ENCODE measurements at regions not wholly inside any gene's neighbourhood (a gene's known extent, or its start where the extent isn't known, plus 50 kb on each side); places are given as distances from the start of the nearest gene placed in this dataset.

- Histone ChIP-seq H3K4me1 (ENCODE audit: control insufficient read depth in 1 of 2, insufficient read depth in 2 of 2, low read length in 2 of 2) (no peaks in the 10 kb centered on the region), H3K4me3 (ENCODE audit: low read length in 2 of 2) (no peak overlapping the region), H3K27ac (ENCODE audit: low read depth in 1 of 2, low read length in 2 of 2) (no peak overlapping the region), H3K27me3 (ENCODE audit: control insufficient read depth in 1 of 2, insufficient read depth in 2 of 2, low read length in 1 of 2) (no peaks in the 10 kb centered on the region), H3K36me3 (ENCODE audit: control insufficient read depth in 1 of 2, insufficient read depth in 2 of 2, low read length in 1 of 2) (no peaks in the 10 kb centered on the region), H3K9me3 (ENCODE audit: control insufficient read depth, low read length) (no peaks in the 10 kb centered on the region)
- WGBS, 2 donors: 88 to 96% methylated on average over 1 of the region's 1 CpG
- intact Hi-C loops (cut with DNase I): no loop called here
- no peak for ATAC-seq (ENCODE audit: low FRiP score)
- DNase-seq: no peak
Observed at GRCh38 chr11:128259816-128260215, 327.5 kb downstream of the ETS1 start.

GRCh38 chr11:128254941-128255340, 332.4 kb downstream of the ETS1 start:
- Histone ChIP-seq H3K4me1 (ENCODE audit: control insufficient read depth in 1 of 2, insufficient read depth in 2 of 2, low read length in 2 of 2) (no peaks in the 10 kb centered on the region), H3K27me3 (ENCODE audit: control insufficient read depth in 1 of 2, insufficient read depth in 2 of 2, low read length in 1 of 2) (no peaks in the 10 kb centered on the region), H3K27ac (ENCODE audit: low read depth in 1 of 2, low read length in 2 of 2) (no peak overlapping the region), H3K9me3 (ENCODE audit: control insufficient read depth, low read length) (no peaks in the 10 kb centered on the region), H3K36me3 (ENCODE audit: control insufficient read depth in 1 of 2, insufficient read depth in 2 of 2, low read length in 1 of 2) (no peaks in the 10 kb centered on the region), H3K4me3 (ENCODE audit: low read length in 2 of 2) (no peak overlapping the region)
- intact Hi-C loops (cut with DNase I): no loop called here
- DNase-seq: no peak
- ATAC-seq (ENCODE audit: low FRiP score): no peak

- no peaks in the 10 kb centered on the region for H3K36me3 ChIP-seq (ENCODE audit: control insufficient read depth in 1 of 2, insufficient read depth in 2 of 2, low read length in 1 of 2)
- no peaks in the 10 kb centered on the region for H3K4me1 ChIP-seq (ENCODE audit: control insufficient read depth in 1 of 2, insufficient read depth in 2 of 2, low read length in 2 of 2)
- H3K4me3 ChIP-seq (ENCODE audit: low read length in 2 of 2): no peak overlapping the region
- DNase-seq: no peak
- no peak overlapping the region for H3K27ac ChIP-seq (ENCODE audit: low read depth in 1 of 2, low read length in 2 of 2)
- intact Hi-C loops (cut with DNase I): no loop called here
- no peaks in the 10 kb centered on the region for H3K9me3 ChIP-seq (ENCODE audit: control insufficient read depth, low read length)
- no peak for ATAC-seq (ENCODE audit: low FRiP score)
- H3K27me3 ChIP-seq (ENCODE audit: control insufficient read depth in 1 of 2, insufficient read depth in 2 of 2, low read length in 1 of 2): no peaks in the 10 kb centered on the region
- 79 to 87% methylated on average over 2 of the region's 2 CpGs for WGBS, 2 donors
Observed at GRCh38 chr11:128251140-128251539, 336.2 kb downstream of the ETS1 start.

- H3K27me3 ChIP-seq (ENCODE audit: control insufficient read depth in 1 of 2, insufficient read depth in 2 of 2, low read length in 1 of 2): no peaks in the 10 kb centered on the region
- intact Hi-C loops (cut with DNase I): no loop called here
- 89 to 94% methylated on average over 2 of the region's 2 CpGs for WGBS, 2 donors
Observed at GRCh38 chr11:128250482-128250881, 336.9 kb downstream of the ETS1 start.

GRCh38 chr11:128246810-128247594, 340.4 kb downstream of the ETS1 start:
- intact Hi-C loops (cut with DNase I): no loop called here
- Histone ChIP-seq H3K27ac (ENCODE audit: low read depth in 1 of 2, low read length in 2 of 2) (no peak overlapping the region), H3K9me3 (ENCODE audit: control insufficient read depth, low read length) (no peaks in the 10 kb centered on the region), H3K36me3 (ENCODE audit: control insufficient read depth in 1 of 2, insufficient read depth in 2 of 2, low read length in 1 of 2) (no peaks in the 10 kb centered on the region), H3K4me3 (ENCODE audit: low read length in 2 of 2) (no peak overlapping the region), H3K27me3 (ENCODE audit: control insufficient read depth in 1 of 2, insufficient read depth in 2 of 2, low read length in 1 of 2) (no peaks in the 10 kb centered on the region), H3K4me1 (ENCODE audit: control insufficient read depth in 1 of 2, insufficient read depth in 2 of 2, low read length in 2 of 2) (no peaks in the 10 kb centered on the region)
- WGBS, 2 donors: 52 to 62% methylated on average over 6 of the region's 6 CpGs
- DNase-seq (no peak), ATAC-seq (ENCODE audit: low FRiP score) (peak; percentile 71)

More at GRCh38 chr11:128250482-128250881, 336.9 kb downstream of the ETS1 start:
- Histone ChIP-seq H3K4me3 (ENCODE audit: low read length in 2 of 2) (no peak overlapping the region), H3K27ac (ENCODE audit: low read depth in 1 of 2, low read length in 2 of 2) (no peak overlapping the region), H3K4me1 (ENCODE audit: control insufficient read depth in 1 of 2, insufficient read depth in 2 of 2, low read length in 2 of 2) (no peaks in the 10 kb centered on the region), H3K36me3 (ENCODE audit: control insufficient read depth in 1 of 2, insufficient read depth in 2 of 2, low read length in 1 of 2) (no peaks in the 10 kb centered on the region), H3K9me3 (ENCODE audit: control insufficient read depth, low read length) (no peaks in the 10 kb centered on the region)
- ATAC-seq (ENCODE audit: low FRiP score) (no peak), DNase-seq (no peak)

- no peak overlapping the region for H3K4me3 ChIP-seq (ENCODE audit: low read length in 2 of 2)
- ATAC-seq (ENCODE audit: low FRiP score): peak; percentile 53
- H3K27ac ChIP-seq (ENCODE audit: low read depth in 1 of 2, low read length in 2 of 2): no peak overlapping the region
- H3K4me1 ChIP-seq (ENCODE audit: control insufficient read depth in 1 of 2, insufficient read depth in 2 of 2, low read length in 2 of 2): no peaks in the 10 kb centered on the region
- DNase-seq: peak in 1 of 2 donors; percentile 54
- intact Hi-C loops (cut with DNase I): no loop called here
- H3K9me3 ChIP-seq (ENCODE audit: control insufficient read depth, low read length): no peaks in the 10 kb centered on the region
- no peaks in the 10 kb centered on the region for H3K27me3 ChIP-seq (ENCODE audit: control insufficient read depth in 1 of 2, insufficient read depth in 2 of 2, low read length in 1 of 2)
- 42 to 50% methylated on average over 8 of the region's 8 CpGs for WGBS, 2 donors
- H3K36me3 ChIP-seq (ENCODE audit: control insufficient read depth in 1 of 2, insufficient read depth in 2 of 2, low read length in 1 of 2): no peaks in the 10 kb centered on the region
Observed at GRCh38 chr11:128246364-128246801, 341.0 kb downstream of the ETS1 start.

GRCh38 chr11:128244871-128245270, 342.5 kb downstream of the ETS1 start:
- Histone ChIP-seq H3K27ac (ENCODE audit: low read depth in 1 of 2, low read length in 2 of 2) (no peak overlapping the region), H3K27me3 (ENCODE audit: control insufficient read depth in 1 of 2, insufficient read depth in 2 of 2, low read length in 1 of 2) (no peaks in the 10 kb centered on the region), H3K4me1 (ENCODE audit: control insufficient read depth in 1 of 2, insufficient read depth in 2 of 2, low read length in 2 of 2) (no peaks in the 10 kb centered on the region), H3K4me3 (ENCODE audit: low read length in 2 of 2) (no peak overlapping the region), H3K36me3 (ENCODE audit: control insufficient read depth in 1 of 2, insufficient read depth in 2 of 2, low read length in 1 of 2) (no peaks in the 10 kb centered on the region), H3K9me3 (ENCODE audit: control insufficient read depth, low read length) (no peaks in the 10 kb centered on the region)
- intact Hi-C loops (cut with DNase I): no loop called here
- ATAC-seq (ENCODE audit: low FRiP score): no peak
- WGBS, 2 donors: 85 to 94% methylated on average over 5 of the region's 5 CpGs
- no peak for DNase-seq

GRCh38 chr11:128242451-128242850, 344.9 kb downstream of the ETS1 start:
- ATAC-seq (ENCODE audit: low FRiP score): no peak
- WGBS, 2 donors: 95 to 100% methylated on average over 1 of the region's 1 CpG
- Histone ChIP-seq H3K4me1 (ENCODE audit: control insufficient read depth in 1 of 2, insufficient read depth in 2 of 2, low read length in 2 of 2) (no peaks in the 10 kb centered on the region), H3K4me3 (ENCODE audit: low read length in 2 of 2) (no peak overlapping the region), H3K27ac (ENCODE audit: low read depth in 1 of 2, low read length in 2 of 2) (no peak overlapping the region), H3K27me3 (ENCODE audit: control insufficient read depth in 1 of 2, insufficient read depth in 2 of 2, low read length in 1 of 2) (no peaks in the 10 kb centered on the region), H3K36me3 (ENCODE audit: control insufficient read depth in 1 of 2, insufficient read depth in 2 of 2, low read length in 1 of 2) (no peaks in the 10 kb centered on the region), H3K9me3 (ENCODE audit: control insufficient read depth, low read length) (no peaks in the 10 kb centered on the region)
- DNase-seq: no peak
- intact Hi-C loops (cut with DNase I): no loop called here

- Histone ChIP-seq H3K36me3 (ENCODE audit: control insufficient read depth in 1 of 2, insufficient read depth in 2 of 2, low read length in 1 of 2) (no peaks in the 10 kb centered on the region), H3K9me3 (ENCODE audit: control insufficient read depth, low read length) (no peaks in the 10 kb centered on the region), H3K27me3 (ENCODE audit: control insufficient read depth in 1 of 2, insufficient read depth in 2 of 2, low read length in 1 of 2) (no peaks in the 10 kb centered on the region), H3K4me3 (ENCODE audit: low read length in 2 of 2) (no peak overlapping the region), H3K4me1 (ENCODE audit: control insufficient read depth in 1 of 2, insufficient read depth in 2 of 2, low read length in 2 of 2) (no peaks in the 10 kb centered on the region), H3K27ac (ENCODE audit: low read depth in 1 of 2, low read length in 2 of 2) (no peak overlapping the region)
- WGBS, 2 donors: 4 to 6% methylated on average over 6 of the region's 6 CpGs
- intact Hi-C loops (cut with DNase I): no loop called here
- DNase-seq (no peak), ATAC-seq (ENCODE audit: low FRiP score) (peak; percentile 52)
Observed at GRCh38 chr11:128240546-128240945, 346.8 kb downstream of the ETS1 start.
